Skeletal muscle cell (primary cell): ENCODE measurements at regions not wholly inside any gene's neighbourhood (a gene's known extent, or its start where the extent isn't known, plus 50 kb on each side); places are given as distances from the start of the nearest gene placed in this dataset.
A peak's percentile ranks its signal among the peaks of the same experiment; 100 is the strongest.

Source experiments
- DNase-seq: peaks from one replicate; pipeline ENCODE4 v3.0.0-alpha.2; 2010; ENCODE audit warnings: low read depth
- H3K4me3 ChIP-seq: 2 replicates; pipeline ENCODE4 v1.5.1; 2011; ENCODE audit warnings: low read depth, mild to moderate bottlenecking, control low read depth, low read length, moderate library complexity

GRCh38 chr1:194338241-194338948 is 1152.0 kb upstream of the B3GALT2 start:
- no peak overlapping the region for H3K4me3 ChIP-seq
- no peak for DNase-seq

- no peak overlapping the region for H3K4me3 ChIP-seq
- DNase-seq: no peak
Observed at GRCh38 chr1:194333240-194333639, 1146.8 kb upstream of the B3GALT2 start.

GRCh38 chr1:194331758-194332157 is 1145.3 kb upstream of the B3GALT2 start:
- no peak for DNase-seq
- H3K4me3 ChIP-seq: no peak overlapping the region

- no peak for DNase-seq
Observed at GRCh38 chr1:194322751-194323150, 1136.3 kb upstream of the B3GALT2 start.

GRCh38 chr1:194318790-194319280 is 1132.4 kb upstream of the B3GALT2 start:
- no peak overlapping the region for H3K4me3 ChIP-seq
- DNase-seq: no peak

More at GRCh38 chr1:194322751-194323150, 1136.3 kb upstream of the B3GALT2 start:
- H3K4me3 ChIP-seq: no peak overlapping the region

- DNase-seq: no peak
- H3K4me3 ChIP-seq: no peak overlapping the region
Observed at GRCh38 chr1:194309697-194310096, 1123.3 kb upstream of the B3GALT2 start.

- H3K4me3 ChIP-seq: no peak overlapping the region
- no peak for DNase-seq
Observed at GRCh38 chr1:194309269-194309668, 1122.9 kb upstream of the B3GALT2 start.

GRCh38 chr1:194300776-194301175 is 1114.4 kb upstream of the B3GALT2 start:
- H3K4me3 ChIP-seq: no peak overlapping the region
- no peak for DNase-seq

GRCh38 chr1:194300340-194300739 is 1113.9 kb upstream of the B3GALT2 start:
- no peak for DNase-seq
- no peak overlapping the region for H3K4me3 ChIP-seq

GRCh38 chr1:194298007-194298598 is 1111.7 kb upstream of the B3GALT2 start:
- H3K4me3 ChIP-seq: no peak overlapping the region
- DNase-seq: peak; percentile 4

GRCh38 chr1:194297094-194297493 is 1110.7 kb upstream of the B3GALT2 start:
- no peak for DNase-seq
- no peak overlapping the region for H3K4me3 ChIP-seq

GRCh38 chr1:194296201-194296600 is 1109.8 kb upstream of the B3GALT2 start:
- DNase-seq: no peak
- H3K4me3 ChIP-seq: no peak overlapping the region

- no peak for DNase-seq
- no peak overlapping the region for H3K4me3 ChIP-seq
Observed at GRCh38 chr1:194295685-194296084, 1109.3 kb upstream of the B3GALT2 start.

GRCh38 chr1:194293851-194294405 is 1107.5 kb upstream of the B3GALT2 start:
- no peak for DNase-seq
- H3K4me3 ChIP-seq: no peak overlapping the region

GRCh38 chr1:194292966-194293365 is 1106.6 kb upstream of the B3GALT2 start:
- H3K4me3 ChIP-seq: no peak overlapping the region
- no peak for DNase-seq

GRCh38 chr1:194289569-194290266 is 1103.3 kb upstream of the B3GALT2 start:
- H3K4me3 ChIP-seq: no peak overlapping the region
- no peak for DNase-seq

GRCh38 chr1:194288238-194288637 is 1101.8 kb upstream of the B3GALT2 start:
- H3K4me3 ChIP-seq: no peak overlapping the region
- no peak for DNase-seq

GRCh38 chr1:194281376-194281775 is 1095.0 kb upstream of the B3GALT2 start:
- H3K4me3 ChIP-seq: no peak overlapping the region
- DNase-seq: no peak

GRCh38 chr1:194280463-194280862 is 1094.0 kb upstream of the B3GALT2 start:
- DNase-seq: no peak
- H3K4me3 ChIP-seq: no peak overlapping the region

GRCh38 chr1:194279975-194280374 is 1093.6 kb upstream of the B3GALT2 start:
- DNase-seq: no peak

More at GRCh38 chr1:194279975-194280374, 1093.6 kb upstream of the B3GALT2 start:
- no peak overlapping the region for H3K4me3 ChIP-seq
